Stimulated activated CD8-positive, alpha-beta memory T cell treated with anti-CD3 and anti-CD28 coated beads, Interleukin-7, amount 100 ng/mL, for 4 hours (primary cell): ENCODE measurements at regions not wholly inside any gene's neighbourhood (a gene's known extent, or its start where the extent isn't known, plus 50 kb on each side); places are given as distances from the start of the nearest gene placed in this dataset.
"Not testable (repeated sequence)": the region's sequence is repeated elsewhere in the genome, so short reads cannot be mapped to it uniquely, and the experiment has no call there.

Source experiments
- DNase-seq, 2 donors: peaks; one replicate each; pipeline ENCODE4 v3.0.0-alpha.2; 2020; ENCODE audit warnings: low read depth in 2 of 2

- no peak for DNase-seq
Measured at GRCh38 chr10:81219758-81220157, 655.2 kb upstream of the NRG3 start.

DNA sequence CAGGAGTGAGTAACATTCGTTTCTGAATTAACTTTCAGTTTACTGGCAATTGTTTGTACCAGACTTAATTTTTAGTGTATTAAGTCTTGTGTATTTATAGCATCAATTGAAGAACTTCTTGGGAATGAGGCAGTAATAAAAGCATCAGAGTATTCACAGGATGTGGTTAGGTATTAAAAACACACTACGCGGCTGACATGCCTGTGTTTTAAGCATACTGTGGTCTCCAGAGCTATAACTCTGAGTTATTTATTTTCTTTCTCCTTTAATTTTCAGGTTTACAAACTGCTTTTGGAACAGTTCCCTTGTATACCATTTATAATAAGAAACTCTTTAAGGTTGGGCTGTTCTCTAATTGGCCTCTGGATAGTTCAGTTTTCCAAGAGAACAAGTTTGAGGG lies 626.1 kb upstream of the NRG3 start:
- no peak for DNase-seq

- no peak for DNase-seq
Measured at GRCh38 chr10:81251457-81252115, 623.4 kb upstream of the NRG3 start.

GRCh38 chr10:81264991-81265390 lies 610.0 kb upstream of the NRG3 start:
- DNase-seq = not testable (repeated sequence)

DNA sequence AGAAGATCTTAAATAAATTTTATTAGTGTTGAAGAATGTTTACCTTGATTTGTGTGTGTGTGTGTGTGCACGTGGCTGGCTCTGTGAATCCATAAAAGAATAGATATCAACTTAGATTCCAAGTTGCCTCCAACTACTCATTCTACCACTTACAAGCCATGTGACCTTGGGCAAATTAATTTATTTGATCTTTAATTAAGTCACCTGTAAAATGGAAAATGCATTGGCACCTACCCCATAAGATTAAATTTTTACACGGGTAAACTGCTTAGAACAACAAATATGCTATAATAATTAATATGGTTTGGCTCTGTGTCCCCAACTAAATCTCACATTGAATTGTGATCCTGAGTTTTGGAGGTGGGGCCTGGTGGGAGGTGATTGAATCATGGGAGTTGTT lies 604.9 kb upstream of the NRG3 start:
- no peak for DNase-seq

GRCh38 chr10:81280497-81281479 lies 594.2 kb upstream of the NRG3 start:
- DNase-seq = no peak

- no peak for DNase-seq
Measured at GRCh38 chr10:81288544-81288943, 586.5 kb upstream of the NRG3 start.

- DNase-seq = no peak
Measured at GRCh38 chr10:81297292-81297691, 577.7 kb upstream of the NRG3 start.

DNA sequence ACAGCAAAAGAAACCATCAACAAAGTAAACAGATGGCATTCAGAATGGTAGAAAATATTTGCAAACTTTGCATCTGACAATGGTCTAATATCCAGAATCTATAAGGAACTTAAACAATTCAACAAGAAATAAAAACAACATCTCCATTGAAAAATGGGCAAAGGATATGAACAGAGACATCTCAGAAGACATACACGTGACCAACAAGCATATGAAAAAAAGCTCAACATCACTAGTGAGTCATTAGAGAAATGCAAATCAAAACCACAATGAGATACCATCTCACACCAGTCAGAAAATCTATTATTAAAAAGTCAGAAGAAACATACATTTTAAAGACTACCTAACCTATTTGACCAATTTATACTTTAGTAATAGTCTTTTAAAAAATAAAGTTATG lies 571.3 kb upstream of the NRG3 start:
- no peak for DNase-seq

GRCh38 chr10:81306971-81307782 lies 567.8 kb upstream of the NRG3 start:
- DNase-seq = no peak

- DNase-seq = no peak
Measured at GRCh38 chr10:81309041-81309552, 565.9 kb upstream of the NRG3 start.

DNA sequence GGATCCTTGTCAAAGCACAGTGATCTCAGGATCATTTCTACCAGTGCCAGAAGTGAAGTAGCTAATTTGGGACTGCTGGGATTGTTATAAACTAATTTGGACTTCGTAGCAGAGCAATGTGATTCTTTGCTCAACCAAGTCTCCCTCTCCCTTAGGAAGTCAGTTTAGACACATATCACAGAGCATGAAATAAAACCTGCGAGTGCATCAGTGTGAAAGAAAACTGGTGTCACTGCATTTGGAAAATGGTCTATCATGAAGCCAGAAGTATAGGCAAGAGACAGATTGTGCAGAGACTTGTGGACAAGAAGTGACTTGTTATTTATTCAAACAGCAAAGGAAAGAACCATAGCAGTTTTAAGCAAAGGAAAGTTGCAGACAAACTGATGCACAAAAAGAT lies 560.5 kb upstream of the NRG3 start:
- DNase-seq = no peak

DNA sequence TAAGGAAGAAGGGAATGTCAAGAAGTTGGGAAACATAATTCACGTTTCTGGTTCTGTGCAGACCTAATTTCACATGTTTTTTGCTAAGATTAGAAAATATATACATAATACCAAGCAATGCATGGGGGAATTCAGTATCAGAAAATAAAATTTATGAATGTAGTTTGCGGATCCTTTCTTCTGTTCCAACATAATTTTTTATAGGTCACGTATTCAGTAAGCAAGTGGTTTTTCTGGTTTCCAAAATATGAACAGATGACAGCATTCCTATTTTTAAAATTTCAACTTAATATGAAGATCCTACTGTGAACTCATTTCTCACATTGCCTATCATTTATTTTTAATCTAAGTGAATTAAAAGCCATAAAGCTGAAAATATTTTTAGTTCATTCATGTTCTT lies 560.0 kb upstream of the NRG3 start:
- no peak for DNase-seq

DNA sequence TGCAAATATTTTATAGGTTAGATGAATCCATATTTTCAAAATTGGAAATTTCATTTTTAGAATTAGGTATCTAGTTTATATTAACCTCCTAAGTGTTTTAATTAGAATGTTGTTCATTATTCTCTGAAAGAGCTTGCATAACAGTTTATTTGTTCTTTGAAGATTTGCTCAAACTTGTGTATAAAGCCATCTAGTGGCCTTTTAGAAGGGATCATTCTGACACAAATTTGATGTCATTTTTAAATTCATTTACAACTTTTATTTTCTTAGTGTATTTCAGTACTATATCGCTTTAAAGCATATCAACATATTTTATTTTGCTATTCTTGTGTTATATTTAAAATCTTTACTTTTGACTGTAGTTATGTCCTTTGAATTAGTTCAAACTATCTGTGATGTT lies 527.0 kb upstream of the NRG3 start:
- DNase-seq = no peak

DNA sequence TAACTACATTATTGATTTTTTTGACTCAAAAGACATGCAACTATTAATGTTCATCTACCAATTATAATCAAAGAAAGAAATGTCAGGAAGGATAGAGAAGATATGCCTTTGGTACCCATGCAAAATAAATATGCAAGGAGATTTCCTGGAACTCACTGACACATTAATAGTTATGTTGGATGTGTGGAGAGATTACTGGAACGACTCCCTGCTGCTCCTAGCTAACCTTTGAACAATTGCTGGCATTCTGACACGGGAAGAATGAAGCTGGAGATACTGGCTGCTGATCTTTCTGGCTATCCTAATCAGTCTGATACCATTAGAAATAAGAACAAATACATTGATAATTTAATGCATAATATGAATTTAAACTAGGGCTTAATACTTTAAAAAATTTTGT lies 507.9 kb upstream of the NRG3 start:
- DNase-seq = no peak

DNA sequence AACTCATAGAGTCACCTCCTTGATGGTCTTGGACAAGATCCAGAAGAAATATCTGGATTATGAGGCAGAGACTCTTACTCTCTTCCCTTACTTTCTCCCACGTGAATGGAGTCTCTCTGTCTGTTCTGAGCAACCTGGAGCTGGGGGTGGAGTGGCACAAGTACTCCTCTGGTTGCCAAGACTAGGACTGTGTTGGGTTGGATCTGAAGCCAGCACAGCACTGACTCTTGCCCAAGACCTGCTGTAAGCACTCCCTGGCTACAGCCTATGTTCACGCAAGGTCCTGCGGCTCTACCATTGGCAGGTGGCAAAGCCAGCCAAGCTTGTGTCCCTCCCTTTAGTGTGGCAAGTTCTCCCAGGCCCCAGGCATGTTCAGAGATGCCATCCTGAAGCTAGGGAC lies 488.2 kb upstream of the NRG3 start:
- no peak for DNase-seq

DNA sequence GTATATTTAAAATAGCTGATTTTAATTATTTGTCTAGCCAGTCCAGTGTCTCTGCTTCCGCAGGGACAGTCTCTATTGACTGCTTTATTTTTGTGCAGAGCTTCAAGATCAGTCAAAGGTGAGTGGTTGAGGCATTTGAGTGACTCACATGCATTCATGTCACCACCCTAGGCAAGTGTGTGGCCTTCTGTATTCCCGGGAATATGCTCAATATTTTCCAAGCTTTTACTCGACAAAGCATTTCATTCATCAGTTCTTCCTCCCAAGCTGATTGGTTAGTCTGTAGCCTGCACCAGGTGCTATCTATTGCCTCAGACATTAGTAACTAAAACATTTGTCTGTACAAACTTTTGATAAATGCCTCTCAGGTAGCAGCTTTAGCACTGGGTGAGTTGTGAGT lies 471.5 kb upstream of the NRG3 start:
- no peak for DNase-seq

DNA sequence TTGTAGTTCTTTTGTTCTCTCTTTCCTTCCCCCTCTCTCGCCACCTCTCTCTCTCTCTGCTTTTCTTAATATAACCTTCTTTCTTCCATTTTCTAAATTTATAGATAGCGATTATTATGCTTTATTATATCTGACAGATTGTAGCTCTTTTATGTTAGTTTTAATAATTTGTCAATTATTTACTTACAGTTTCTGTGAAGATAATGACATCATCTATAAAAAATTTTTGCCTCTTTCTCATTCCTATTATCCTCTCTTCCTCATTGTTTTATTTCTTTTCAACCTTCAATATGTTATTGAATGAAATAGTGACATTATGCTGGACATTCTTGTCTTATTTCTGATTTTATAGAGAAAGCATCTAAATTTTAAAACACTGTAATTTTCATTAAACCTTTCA lies 469.6 kb upstream of the NRG3 start:
- DNase-seq = no peak

GRCh38 chr10:81414038-81414437 lies 461.0 kb upstream of the NRG3 start:
- no peak for DNase-seq

DNA sequence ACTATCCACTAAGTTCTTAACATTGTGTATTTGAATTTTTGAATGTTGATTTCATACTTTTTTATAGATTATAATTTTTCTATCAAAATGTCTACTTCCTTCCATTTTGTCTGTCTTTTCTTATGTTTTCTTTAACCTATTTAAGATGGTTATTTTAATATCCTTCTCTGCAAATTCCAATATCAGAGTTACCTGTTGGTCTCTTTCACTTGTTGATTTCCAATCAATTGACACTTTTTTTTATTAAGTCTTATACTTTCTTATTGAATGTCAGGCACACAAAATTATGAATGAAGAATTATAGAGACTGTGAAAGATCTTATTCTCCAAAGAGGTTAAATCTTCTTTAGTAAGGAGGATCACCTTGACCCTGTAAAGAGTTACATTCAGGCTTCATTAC lies 448.3 kb upstream of the NRG3 start:
- no peak for DNase-seq

DNA sequence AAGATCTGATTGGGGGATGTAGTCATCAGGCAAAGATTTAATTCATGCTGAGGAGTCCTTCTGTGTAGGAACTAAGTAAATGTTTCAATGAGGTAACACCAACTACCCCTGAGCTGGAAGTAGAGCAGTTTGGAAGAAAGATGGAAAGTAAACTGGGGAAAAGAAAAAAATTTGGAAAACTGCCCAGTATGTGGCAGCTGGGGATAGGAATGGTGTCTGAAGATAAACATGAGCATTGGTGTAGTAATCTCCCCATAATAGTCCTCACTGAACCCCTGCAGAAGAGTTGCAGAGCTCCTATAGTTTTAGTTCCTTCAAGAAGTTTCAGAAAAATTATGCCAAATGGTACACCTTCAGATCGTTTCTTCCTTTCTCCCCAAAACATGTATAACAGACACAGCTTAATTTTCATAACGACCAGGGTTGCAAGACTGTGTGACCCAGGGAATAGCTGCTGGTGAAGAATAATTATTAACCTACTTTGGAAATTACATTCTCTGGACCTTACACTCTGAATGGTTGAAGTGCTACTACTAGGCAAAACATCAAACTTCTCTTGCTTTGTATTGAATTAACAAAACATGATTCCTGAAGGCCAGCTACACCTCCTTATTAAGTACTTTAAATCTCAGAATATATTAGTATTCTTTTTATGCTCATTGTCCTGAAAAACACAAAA lies 446.4 kb upstream of the NRG3 start:
- no peak for DNase-seq

- no peak for DNase-seq
Measured at GRCh38 chr10:81439445-81439844, 435.5 kb upstream of the NRG3 start.
